ENCODE measurements at regions not wholly inside any gene's neighbourhood (a gene's known extent, or its start where the extent isn't known, plus 50 kb on each side); places are given as distances from the start of the nearest gene placed in this dataset.

GRCh38 chrX:148380650-148381561 is 119.5 kb upstream of the AFF2 start:
- no peak for TF ChIP-seq ZNF274 (IDR thresholded peaks at IDR 0.05; ENCODE audit: low read depth, low read length)
- TF ChIP-seq YY1 (IDR thresholded peaks at IDR 0.05; ENCODE audit: insufficient read depth, insufficient read length) = no peak
- TF ChIP-seq SUZ12 (IDR thresholded peaks at IDR 0.05; ENCODE audit: extremely low read depth, insufficient read depth, insufficient read length) = no peak
